ENCODE measurements at regions not wholly inside any gene's neighbourhood (a gene's known extent, or its start where the extent isn't known, plus 50 kb on each side); places are given as distances from the start of the nearest gene placed in this dataset.

DNA sequence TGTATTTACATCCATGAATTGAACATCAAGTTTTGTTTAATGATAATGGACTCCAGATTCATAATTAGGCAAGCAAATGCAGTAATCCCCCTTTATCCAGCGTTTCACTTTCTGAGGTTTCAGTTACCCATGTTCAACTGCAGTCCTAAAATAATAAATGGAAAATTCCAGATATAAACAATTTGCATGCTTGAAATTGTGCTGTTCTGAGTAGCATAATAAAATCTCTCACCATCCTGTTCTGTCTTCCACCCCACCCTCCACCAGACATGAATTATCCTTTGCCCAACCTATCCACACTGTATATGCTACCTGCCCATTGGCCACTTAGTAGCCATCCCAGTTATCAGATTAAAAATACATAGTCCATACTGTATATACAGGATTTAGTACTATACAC, 224.5 kb upstream of the CHAC2 start:
- TF ChIP-seq, protein P1, sequence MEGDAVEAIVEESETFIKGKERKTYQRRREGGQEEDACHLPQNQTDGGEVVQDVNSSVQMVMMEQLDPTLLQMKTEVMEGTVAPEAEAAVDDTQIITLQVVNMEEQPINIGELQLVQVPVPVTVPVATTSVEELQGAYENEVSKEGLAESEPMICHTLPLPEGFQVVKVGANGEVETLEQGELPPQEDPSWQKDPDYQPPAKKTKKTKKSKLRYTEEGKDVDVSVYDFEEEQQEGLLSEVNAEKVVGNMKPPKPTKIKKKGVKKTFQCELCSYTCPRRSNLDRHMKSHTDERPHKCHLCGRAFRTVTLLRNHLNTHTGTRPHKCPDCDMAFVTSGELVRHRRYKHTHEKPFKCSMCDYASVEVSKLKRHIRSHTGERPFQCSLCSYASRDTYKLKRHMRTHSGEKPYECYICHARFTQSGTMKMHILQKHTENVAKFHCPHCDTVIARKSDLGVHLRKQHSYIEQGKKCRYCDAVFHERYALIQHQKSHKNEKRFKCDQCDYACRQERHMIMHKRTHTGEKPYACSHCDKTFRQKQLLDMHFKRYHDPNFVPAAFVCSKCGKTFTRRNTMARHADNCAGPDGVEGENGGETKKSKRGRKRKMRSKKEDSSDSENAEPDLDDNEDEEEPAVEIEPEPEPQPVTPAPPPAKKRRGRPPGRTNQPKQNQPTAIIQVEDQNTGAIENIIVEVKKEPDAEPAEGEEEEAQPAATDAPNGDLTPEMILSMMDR (IDR thresholded peaks at IDR 0.05; ENCODE audit: low read depth, low read length), result no peak
- H3K4me3 ChIP-seq (ENCODE audit: low read depth, low read length), result no peak overlapping the region

DNA sequence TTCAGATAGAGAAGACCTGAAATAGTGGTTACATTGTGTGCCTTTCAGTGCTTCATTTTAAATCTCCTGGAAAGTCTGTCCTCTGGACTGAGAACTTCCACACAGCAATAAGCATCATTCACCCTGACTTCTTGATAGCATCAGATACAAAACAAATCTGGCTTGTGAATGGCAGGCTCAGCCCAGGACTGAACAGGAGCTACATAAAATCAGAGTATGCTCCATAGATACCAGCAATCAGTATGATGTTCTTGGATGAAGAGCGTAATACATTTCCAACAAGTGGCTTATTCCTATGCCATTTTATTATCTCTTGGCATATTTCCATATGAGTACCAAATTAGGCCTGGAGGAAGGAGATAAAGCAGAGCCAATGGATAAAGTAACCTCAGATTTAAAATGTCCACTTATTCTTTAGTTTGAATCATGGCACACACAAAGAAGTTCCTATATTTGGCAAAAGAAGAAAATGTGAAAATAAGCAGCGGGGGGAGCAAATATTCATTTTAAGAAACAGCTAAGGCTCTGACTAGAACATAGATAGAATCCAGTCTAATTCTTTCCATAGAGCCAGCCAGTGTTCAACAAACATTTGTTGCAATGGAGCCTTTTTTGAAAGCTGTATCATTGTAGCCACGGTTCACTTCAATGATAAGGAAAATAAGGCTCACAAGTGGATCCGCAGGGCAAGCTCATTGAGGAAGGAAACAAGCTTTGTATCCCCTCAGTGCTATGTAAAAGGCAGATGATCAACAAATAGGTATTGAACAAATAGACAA, 230.8 kb upstream of the CHAC2 start:
- H3K4me3 ChIP-seq (ENCODE audit: low read depth, low read length), result no peak overlapping the region
- TF ChIP-seq, protein P1 (IDR thresholded peaks at IDR 0.05; ENCODE audit: low read depth, low read length), result no peak

DNA sequence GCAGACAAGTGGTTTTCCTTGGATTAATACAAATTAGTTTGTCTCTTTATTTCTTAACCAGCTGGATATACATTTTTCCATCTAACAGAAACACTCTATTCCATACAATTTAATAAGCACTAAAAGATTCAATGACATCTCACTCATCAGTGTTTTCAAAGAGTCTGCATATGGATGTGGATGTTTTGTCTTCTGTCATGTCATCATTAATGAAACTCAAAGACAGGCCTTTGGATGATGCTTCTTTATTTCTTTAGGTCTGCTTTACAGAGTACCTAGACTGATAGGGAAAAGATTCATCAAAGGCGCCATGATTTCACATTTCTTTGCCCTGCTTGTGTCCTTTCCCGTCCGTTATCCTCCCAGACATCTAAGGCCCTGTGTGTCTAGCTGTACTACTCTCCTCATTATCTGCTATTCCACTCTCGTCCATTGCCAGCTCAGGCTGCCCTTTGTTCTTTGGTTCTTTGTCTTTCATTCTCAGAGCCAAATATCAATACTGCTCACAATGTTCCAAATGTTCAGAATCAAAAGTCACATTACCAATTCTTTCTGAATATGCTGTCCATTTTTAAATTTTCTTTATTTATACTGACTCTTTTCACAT, 232.3 kb upstream of the CHAC2 start:
- no peak overlapping the region for H3K4me3 ChIP-seq (ENCODE audit: low read depth, low read length)
- TF ChIP-seq, protein P1 (IDR thresholded peaks at IDR 0.05; ENCODE audit: low read depth, low read length), result no peak

DNA sequence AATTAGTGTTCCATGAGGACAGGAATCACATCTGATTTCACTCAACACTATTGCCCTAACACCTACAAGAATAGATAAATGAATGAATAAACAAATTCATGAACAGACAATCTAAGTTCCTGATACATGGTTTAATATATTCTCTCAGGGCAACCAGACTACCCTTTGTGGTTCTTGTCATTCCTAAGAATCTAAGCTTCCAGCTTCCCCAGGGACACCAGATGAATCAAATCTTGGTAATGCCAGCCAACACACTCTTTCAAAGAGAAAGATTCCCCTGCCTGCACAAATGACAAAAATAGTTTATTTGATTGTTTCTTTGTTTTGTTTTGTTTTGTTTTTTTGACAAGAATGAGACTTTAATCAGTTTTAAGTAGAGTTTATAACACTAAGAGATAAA, 237.5 kb upstream of the CHAC2 start:
- H3K4me3 ChIP-seq (ENCODE audit: low read depth, low read length), result no peak overlapping the region
- TF ChIP-seq, protein P1 (IDR thresholded peaks at IDR 0.05; ENCODE audit: low read depth, low read length), result no peak

DNA sequence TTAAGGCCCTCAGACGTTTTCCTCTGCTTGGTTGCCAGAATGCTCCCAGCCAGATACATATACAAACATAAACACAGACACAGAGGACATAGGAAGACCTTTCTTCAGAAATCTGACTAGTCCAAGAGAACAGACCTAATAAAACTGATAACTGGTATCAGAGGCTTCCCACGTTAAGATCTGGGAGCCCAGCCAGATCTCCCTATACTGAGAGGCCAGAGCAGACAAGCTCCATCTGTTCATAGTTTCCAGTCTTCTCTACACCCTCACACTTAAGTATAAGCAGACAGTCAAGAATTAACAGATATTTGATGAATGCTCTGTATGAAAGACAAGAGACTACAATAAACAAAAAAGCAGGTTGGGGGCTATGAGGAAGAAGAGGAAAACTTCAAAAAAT, 240.5 kb upstream of the CHAC2 start:
- H3K4me3 ChIP-seq (ENCODE audit: low read depth, low read length), result no peak overlapping the region
- TF ChIP-seq, protein P1 (IDR thresholded peaks at IDR 0.05; ENCODE audit: low read depth, low read length), result no peak

DNA sequence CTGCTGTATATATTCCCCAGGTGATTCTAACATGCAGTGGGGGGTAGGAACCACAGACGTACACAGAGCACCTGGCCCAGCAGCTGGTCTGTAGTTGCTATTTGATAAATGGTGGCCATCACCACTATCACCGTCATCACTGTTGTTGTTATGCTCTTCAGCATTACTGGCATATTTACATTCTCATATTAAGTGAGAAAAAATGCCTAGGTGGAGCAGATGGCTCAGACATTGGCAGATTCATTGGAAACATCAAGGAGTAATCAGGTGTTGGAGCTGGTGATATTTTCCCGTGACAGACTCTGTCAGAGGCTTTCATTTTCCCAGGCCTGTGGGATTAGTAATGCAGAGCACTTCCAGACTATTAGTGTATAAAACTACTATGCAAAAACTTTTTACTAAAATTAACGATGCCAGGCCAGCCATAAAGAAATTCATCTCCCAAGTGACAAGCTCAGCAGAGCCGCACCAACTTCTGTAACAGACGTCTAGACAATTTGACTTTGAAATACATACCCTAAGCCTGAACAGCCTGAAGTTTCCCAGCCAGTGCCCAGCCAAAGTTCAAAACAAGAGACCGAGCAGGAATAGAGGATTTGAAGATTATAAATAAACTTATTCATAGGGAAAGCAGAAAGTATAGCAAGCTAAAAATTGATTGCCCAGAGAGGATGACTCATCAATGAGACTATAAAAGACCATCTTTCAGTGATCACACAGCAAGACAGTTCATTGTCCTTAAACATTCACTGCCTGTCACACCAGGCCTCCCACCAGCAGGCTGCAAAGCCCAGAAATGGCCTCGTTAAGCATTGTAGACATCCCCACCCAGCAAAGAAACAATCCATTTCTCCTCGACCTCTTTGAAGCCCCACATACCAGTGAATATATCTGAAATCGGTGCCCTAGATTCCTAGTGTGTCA, 247.4 kb upstream of the CHAC2 start:
- H3K4me3 ChIP-seq (ENCODE audit: low read depth, low read length), result no peak overlapping the region
- TF ChIP-seq, protein P1 (IDR thresholded peaks at IDR 0.05; ENCODE audit: low read depth, low read length), result no peak
